CD4-positive, alpha-beta T cell treated with Interleukin-17A for 1 hour (primary cell): ENCODE measurements at regions not wholly inside any gene's neighbourhood (a gene's known extent, or its start where the extent isn't known, plus 50 kb on each side); places are given as distances from the start of the nearest gene placed in this dataset.
"Not testable (repeated sequence)": the region's sequence is repeated elsewhere in the genome, so short reads cannot be mapped to it uniquely, and the experiment has no call there.

Experiments
- DNase-seq: peaks from one replicate; pipeline ENCODE4 v3.0.0-alpha.2; 2020

- DNase-seq: no peak
Measured at GRCh38 chr1:166507347-166507746, 331.9 kb upstream of the POGK start.

GRCh38 chr1:166511761-166512160 lies 327.5 kb upstream of the POGK start:
- DNase-seq: no peak

- no peak for DNase-seq
Measured at GRCh38 chr1:166514067-166514466, 325.2 kb upstream of the POGK start.

GRCh38 chr1:166527752-166528151 lies 311.5 kb upstream of the POGK start:
- DNase-seq: no peak

DNA sequence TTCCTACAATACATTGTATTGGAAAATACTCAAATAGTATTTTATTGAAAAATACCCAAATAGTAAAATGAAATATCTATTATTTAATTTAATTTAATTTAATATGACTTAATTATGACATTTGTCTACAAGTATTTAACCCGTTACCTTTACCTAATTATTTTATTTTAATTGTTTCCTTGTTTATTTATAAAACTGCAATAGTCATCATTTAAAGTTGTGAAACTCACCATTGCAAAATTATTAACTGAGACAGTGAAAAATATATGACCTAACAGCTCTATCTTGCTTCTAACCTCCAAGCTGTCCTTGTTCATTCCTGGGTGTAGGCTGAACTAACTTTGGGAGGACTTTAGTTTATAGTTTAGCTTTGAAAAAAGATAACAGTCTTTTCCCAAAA lies 300.6 kb upstream of the POGK start:
- no peak for DNase-seq

- DNase-seq: no peak
Measured at GRCh38 chr1:166544036-166544435, 295.2 kb upstream of the POGK start.

- no peak for DNase-seq
Measured at GRCh38 chr1:166544561-166544960, 294.7 kb upstream of the POGK start.

- no peak for DNase-seq
Measured at GRCh38 chr1:166552706-166553105, 286.6 kb upstream of the POGK start.

DNA sequence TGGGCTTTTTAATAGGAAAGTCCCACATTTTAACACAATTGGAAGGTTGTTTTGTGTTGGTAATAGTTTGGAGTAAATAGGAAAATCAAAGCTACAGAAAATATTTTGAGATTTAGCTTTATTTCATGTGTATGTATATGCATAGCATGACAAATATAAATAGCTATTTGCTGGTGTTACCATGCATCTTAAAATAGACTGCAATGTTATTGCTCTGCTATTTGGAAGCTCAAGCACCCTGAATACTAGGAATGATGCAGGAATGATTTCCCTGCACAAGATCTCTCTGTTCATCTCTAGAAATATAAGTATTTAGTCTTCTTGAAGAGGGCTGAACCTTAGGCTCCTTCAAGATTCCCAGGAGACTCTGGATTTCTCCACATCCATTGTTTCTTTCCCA lies 268.3 kb upstream of the POGK start:
- DNase-seq: no peak

GRCh38 chr1:166573199-166573598 lies 266.1 kb upstream of the POGK start:
- DNase-seq: no peak

GRCh38 chr1:166579557-166580501 lies 259.4 kb upstream of the POGK start:
- DNase-seq: no peak

GRCh38 chr1:166588741-166589140 lies 250.5 kb upstream of the POGK start:
- DNase-seq: no peak

- no peak for DNase-seq
Measured at GRCh38 chr1:166590161-166590560, 249.1 kb upstream of the POGK start.

DNA sequence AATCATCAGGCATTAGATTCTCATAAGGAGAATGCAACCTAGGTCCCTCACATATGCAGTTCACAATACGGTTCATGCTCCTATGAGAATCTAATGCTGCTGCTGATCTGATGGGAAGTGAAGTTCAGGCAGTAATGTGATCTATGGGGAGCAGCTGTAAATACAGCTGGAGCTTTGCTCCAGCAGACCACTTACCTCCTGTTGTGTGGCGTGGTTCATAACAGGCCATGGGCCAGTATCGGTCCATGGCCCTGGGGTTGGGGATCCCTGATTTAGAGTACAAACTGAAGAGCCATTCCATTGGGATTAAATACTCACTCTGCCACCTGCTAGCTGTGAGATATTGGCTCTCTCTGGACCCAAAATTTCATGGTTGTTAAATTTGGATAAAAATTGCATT lies 244.6 kb upstream of the POGK start:
- DNase-seq: no peak

- DNase-seq: no peak
Measured at GRCh38 chr1:166597516-166597915, 241.8 kb upstream of the POGK start.

DNA sequence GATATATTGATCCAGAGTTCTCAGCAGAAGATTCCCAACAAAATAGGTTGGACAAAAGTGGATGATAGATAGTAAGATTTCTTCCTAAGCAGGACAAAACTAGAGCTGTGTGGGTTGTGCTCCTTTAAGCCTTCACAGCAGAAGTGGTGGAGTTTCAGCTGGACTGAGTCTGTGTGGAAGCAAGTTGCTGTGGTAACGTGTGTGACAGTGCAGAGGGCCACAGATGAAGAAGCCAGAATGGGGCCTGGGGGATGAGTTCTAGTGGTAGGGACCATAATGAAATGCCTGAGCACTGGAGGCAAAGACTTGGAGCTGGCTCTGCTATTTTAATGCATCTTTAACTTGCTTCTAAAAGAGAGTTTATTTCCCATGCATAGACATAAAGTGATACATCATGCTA lies 238.7 kb upstream of the POGK start:
- DNase-seq: no peak

- DNase-seq: no peak
Measured at GRCh38 chr1:166601650-166602278, 237.5 kb upstream of the POGK start.

DNA sequence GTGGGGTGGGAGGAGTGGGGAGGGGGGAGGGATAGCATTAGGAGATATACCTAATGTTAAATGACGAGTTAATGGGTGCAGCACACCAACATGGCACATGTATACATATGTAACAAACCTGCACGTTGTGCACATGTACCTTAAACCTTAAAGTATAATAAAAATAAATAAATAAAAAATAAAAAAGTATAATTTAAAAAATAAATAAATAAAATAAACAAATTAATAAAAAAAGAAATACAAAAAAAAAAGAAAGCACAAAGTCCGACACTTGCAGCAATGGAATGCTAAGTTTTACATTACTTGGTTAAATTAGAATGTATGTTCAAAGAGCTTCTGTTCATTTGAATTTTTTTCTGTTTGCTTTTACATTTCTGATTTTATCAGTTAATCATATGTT lies 236.5 kb upstream of the POGK start:
- not testable (repeated sequence) for DNase-seq

DNA sequence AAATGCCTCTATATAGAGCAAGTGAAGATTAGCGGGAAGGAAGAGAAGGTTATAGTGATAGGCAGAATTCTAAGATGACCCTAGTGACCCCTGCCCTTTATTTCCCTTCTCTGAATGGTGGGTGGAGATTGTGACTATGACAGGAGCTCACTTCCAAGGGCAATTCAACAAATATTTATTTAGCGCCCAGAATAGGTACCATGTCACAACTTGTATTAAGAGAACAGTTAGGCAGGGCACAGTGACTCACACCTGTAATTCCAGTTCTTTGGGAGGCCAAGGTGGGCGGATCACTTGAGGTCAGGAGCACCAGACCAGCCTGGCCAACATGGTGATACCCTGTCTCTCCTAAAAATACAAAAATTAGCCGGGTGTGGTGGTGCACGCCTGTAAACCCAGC lies 236.0 kb upstream of the POGK start:
- no peak for DNase-seq

GRCh38 chr1:166605137-166605536 lies 234.1 kb upstream of the POGK start:
- no peak for DNase-seq

GRCh38 chr1:166612886-166613285 lies 226.4 kb upstream of the POGK start:
- no peak for DNase-seq

GRCh38 chr1:166616206-166616605 lies 223.1 kb upstream of the POGK start:
- no peak for DNase-seq

- no peak for DNase-seq
Measured at GRCh38 chr1:166626711-166627110, 212.6 kb upstream of the POGK start.

DNA sequence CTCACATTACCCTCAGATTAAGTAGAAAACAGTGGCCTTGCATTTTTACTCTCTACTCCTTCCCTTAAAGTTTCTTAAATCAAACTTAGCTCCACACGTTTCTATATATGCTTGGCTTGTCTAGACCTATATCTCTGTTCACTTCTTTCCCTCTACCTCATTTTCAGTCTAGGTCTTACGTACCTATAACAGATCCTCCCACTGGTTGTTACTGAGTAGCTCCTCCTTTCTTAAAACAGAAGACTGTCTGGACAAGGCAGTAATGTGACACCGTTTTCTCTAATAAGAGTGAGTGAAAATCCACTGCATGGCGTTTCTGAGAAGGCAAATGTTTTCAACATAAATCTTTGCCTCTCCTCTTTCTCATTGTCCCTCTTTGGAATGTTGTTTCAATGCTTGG lies 211.7 kb upstream of the POGK start:
- no peak for DNase-seq

DNA sequence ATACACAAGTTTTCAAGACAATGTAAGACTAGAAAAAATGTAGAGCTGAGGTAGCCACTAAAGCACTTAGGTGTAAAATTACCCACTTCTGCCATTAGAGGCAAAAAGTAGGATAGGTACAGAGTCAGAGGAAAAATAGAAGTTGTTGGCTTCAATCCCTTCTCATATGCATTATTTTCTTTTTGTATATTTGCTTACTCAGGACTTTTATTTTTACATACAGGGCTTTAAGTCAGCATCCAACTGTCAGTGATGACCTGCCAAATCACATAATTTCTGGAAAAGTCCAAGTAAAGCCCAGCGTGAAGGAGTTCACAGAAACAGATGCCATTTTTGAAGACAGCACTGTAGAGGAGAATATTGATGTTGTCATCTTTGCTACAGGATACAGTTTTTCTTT lies 211.0 kb upstream of the POGK start:
- DNase-seq: no peak
